Caco-2 (cell line): ENCODE measurements at regions not wholly inside any gene's neighbourhood (a gene's known extent, or its start where the extent isn't known, plus 50 kb on each side); places are given as distances from the start of the nearest gene placed in this dataset.

Source experiments
- BruUV-seq: library from RNA; stranded (reverse); fragments of 400-500 nt; replicated peaks from 2 replicates; lab custom pipeline; 2021; lab: Mats Ljungman, UMichigan
- CTCF ChIA-PET: fragments of 300-600 bp; sonication (Branson Sonifier 250); formaldehyde crosslinking; loops from one replicate; lab custom pipeline; 2022; ENCODE audit warnings: antibody characterized with exemption; lab: Charles Lee
- POLR2A ChIA-PET: fragments of 300-600 bp; sonication (Branson Sonifier 250); formaldehyde crosslinking; loops from one replicate; lab custom pipeline; 2022; ENCODE audit warnings: antibody characterized with exemption; lab: Charles Lee
- DNase-seq, 2 experiments: peaks; one replicate each; pipeline versions ENCODE4 v3.0.0 to v3.0.0-alpha.2; 2020 to 2022
- H3K27me3 ChIP-seq: replicated peaks from 2 replicates; pipeline ENCODE4 v1.6.0; 2011; ENCODE audit warnings: low read length; ENCODE audit not compliant: control insufficient read depth, insufficient read depth
- H3K36me3 ChIP-seq: 2 replicates; pipeline ENCODE4 v1.5.1; 2011; ENCODE audit warnings: low read length; ENCODE audit not compliant: control insufficient read depth, insufficient read depth
- H3K4me1 ChIP-seq: fragments of 250-450 bp; sonication (Bioruptor Pico); 2 replicates; pipeline ENCODE4 v1.5.1; 2020; ENCODE audit warnings: mild to moderate bottlenecking
- H3K4me3 ChIP-seq: 2 replicates; pipeline ENCODE4 v1.5.1; 2011; ENCODE audit warnings: low read depth, mild to moderate bottlenecking, control low read depth, low read length
- H3K9me3 ChIP-seq: fragments of 250-450 bp; sonication (Bioruptor Pico); 2 replicates; pipeline ENCODE4 v1.5.1; 2020; ENCODE audit warnings: mild to moderate bottlenecking, moderate library complexity
- H3K27ac Mint-ChIP-seq: one replicate; pipeline ENCODE4 v1.8.0; 2022; ENCODE audit warnings: mixed read lengths; ENCODE audit not compliant: unreplicated experiment
- H3K27me3 Mint-ChIP-seq: one replicate; pipeline ENCODE4 v1.8.0; 2022; ENCODE audit warnings: mixed read lengths; ENCODE audit not compliant: insufficient read depth, unreplicated experiment
- H3K36me3 Mint-ChIP-seq: one replicate; pipeline ENCODE4 v1.8.0; 2022; ENCODE audit warnings: mild to moderate bottlenecking, mixed read lengths; ENCODE audit not compliant: insufficient read depth, unreplicated experiment
- H3K4me1 Mint-ChIP-seq: one replicate; pipeline ENCODE4 v1.8.0; 2022; ENCODE audit warnings: low read depth, mixed read lengths; ENCODE audit not compliant: unreplicated experiment
- H3K4me3 Mint-ChIP-seq: one replicate; pipeline ENCODE4 v1.8.0; 2022; ENCODE audit warnings: mild to moderate bottlenecking, moderate library complexity, mixed read lengths; ENCODE audit not compliant: unreplicated experiment
- H3K9me3 Mint-ChIP-seq: one replicate; pipeline ENCODE4 v1.8.0; 2022; ENCODE audit warnings: mixed read lengths; ENCODE audit not compliant: unreplicated experiment
- intact Hi-C: fragments of 100-400 bp; cut with micrococcal nuclease; formaldehyde crosslinking; loops from one replicate; pipeline ENCODE4 v1.10.0; 2022; ENCODE audit not compliant: unreplicated experiment
- TF ChIP-seq, protein P1 (sequence below), 2 experiments: fragments of 200-600 bp in 1 of 2; IDR thresholded peaks; 1 replicate in 1 of 2; 2 replicates in 1 of 2; pipeline versions ENCODE4 v1.5.1 to v1.8.0; 2011 to 2022; ENCODE audit warnings: antibody characterized with exemption in 1 of 2, control low read depth in 1 of 2, inconsistent platforms in 1 of 2, low read depth in 1 of 2, low read length in 1 of 2, mild to moderate bottlenecking in 1 of 2, moderate library complexity in 1 of 2; ENCODE audit not compliant: insufficient read depth in 1 of 2, severe bottlenecking in 1 of 2, unreplicated experiment in 1 of 2

GRCh38 chr5:117657541-117657940 lies 1082.9 kb upstream of the SEMA6A start:
- Mint-ChIP-seq H3K4me3 (no peak overlapping the region), H3K4me1 (no peaks in the 10 kb centered on the region), H3K27me3 (peaks cover 2% of the 10 kb centered on the region), H3K27ac (no peak overlapping the region), H3K9me3 (no peaks in the 10 kb centered on the region), H3K36me3 (no peaks in the 10 kb centered on the region)
- TF ChIP-seq, protein P1, sequence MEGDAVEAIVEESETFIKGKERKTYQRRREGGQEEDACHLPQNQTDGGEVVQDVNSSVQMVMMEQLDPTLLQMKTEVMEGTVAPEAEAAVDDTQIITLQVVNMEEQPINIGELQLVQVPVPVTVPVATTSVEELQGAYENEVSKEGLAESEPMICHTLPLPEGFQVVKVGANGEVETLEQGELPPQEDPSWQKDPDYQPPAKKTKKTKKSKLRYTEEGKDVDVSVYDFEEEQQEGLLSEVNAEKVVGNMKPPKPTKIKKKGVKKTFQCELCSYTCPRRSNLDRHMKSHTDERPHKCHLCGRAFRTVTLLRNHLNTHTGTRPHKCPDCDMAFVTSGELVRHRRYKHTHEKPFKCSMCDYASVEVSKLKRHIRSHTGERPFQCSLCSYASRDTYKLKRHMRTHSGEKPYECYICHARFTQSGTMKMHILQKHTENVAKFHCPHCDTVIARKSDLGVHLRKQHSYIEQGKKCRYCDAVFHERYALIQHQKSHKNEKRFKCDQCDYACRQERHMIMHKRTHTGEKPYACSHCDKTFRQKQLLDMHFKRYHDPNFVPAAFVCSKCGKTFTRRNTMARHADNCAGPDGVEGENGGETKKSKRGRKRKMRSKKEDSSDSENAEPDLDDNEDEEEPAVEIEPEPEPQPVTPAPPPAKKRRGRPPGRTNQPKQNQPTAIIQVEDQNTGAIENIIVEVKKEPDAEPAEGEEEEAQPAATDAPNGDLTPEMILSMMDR (IDR thresholded peaks at IDR 0.05; ENCODE audit: insufficient read depth in 1 of 2, low read depth in 1 of 2, low read length in 1 of 2, severe bottlenecking in 1 of 2, unreplicated experiment in 1 of 2), result no peak
- DNase-seq, result no peak
- Histone ChIP-seq H3K27me3 (no peaks in the 10 kb centered on the region), H3K36me3 (no peaks in the 10 kb centered on the region), H3K9me3 (no peaks in the 10 kb centered on the region), H3K4me3 (no peak overlapping the region), H3K4me1 (no peaks in the 10 kb centered on the region)
- intact Hi-C loops, result no loop called here
- BruUV-seq, result no TSS peak
- CTCF ChIA-PET, result no interaction called here
- POLR2A ChIA-PET, result no interaction called here

GRCh38 chr5:117652958-117653280 lies 1078.3 kb upstream of the SEMA6A start:
- Mint-ChIP-seq H3K36me3 (no peaks in the 10 kb centered on the region), H3K4me1 (no peaks in the 10 kb centered on the region), H3K27me3 (peaks cover 6% of the 10 kb centered on the region), H3K27ac (no peak overlapping the region), H3K9me3 (no peaks in the 10 kb centered on the region), H3K4me3 (no peak overlapping the region)
- Histone ChIP-seq H3K4me1 (no peaks in the 10 kb centered on the region), H3K4me3 (no peak overlapping the region), H3K36me3 (no peaks in the 10 kb centered on the region), H3K9me3 (no peaks in the 10 kb centered on the region), H3K27me3 (no peaks in the 10 kb centered on the region)
- intact Hi-C loops, result no loop called here
- DNase-seq, result no peak
- TF ChIP-seq, protein P1 (IDR thresholded peaks at IDR 0.05; ENCODE audit: insufficient read depth in 1 of 2, low read depth in 1 of 2, low read length in 1 of 2, severe bottlenecking in 1 of 2, unreplicated experiment in 1 of 2), result no peak
- CTCF ChIA-PET, result no interaction called here
- no TSS peak for BruUV-seq
- POLR2A ChIA-PET, result no interaction called here

- POLR2A ChIA-PET, result no interaction called here
- intact Hi-C loops, result no loop called here
Measured at GRCh38 chr5:117652036-117652957, 1077.7 kb upstream of the SEMA6A start.

More at GRCh38 chr5:117652036-117652957, 1077.7 kb upstream of the SEMA6A start:
- CTCF ChIA-PET, result no interaction called here
- no peak overlapping the region for H3K4me3 Mint-ChIP-seq
- no TSS peak for BruUV-seq
- Histone ChIP-seq H3K4me3 (no peak overlapping the region), H3K27me3 (no peaks in the 10 kb centered on the region), H3K9me3 (no peaks in the 10 kb centered on the region), H3K36me3 (no peaks in the 10 kb centered on the region), H3K4me1 (no peaks in the 10 kb centered on the region)
- peaks cover 6% of the 10 kb centered on the region for H3K27me3 Mint-ChIP-seq
- no peak overlapping the region for H3K27ac Mint-ChIP-seq
- H3K9me3 Mint-ChIP-seq, result no peaks in the 10 kb centered on the region
- H3K36me3 Mint-ChIP-seq, result no peaks in the 10 kb centered on the region
- no peak for DNase-seq
- TF ChIP-seq, protein P1 (IDR thresholded peaks at IDR 0.05; ENCODE audit: insufficient read depth in 1 of 2, low read depth in 1 of 2, low read length in 1 of 2, severe bottlenecking in 1 of 2, unreplicated experiment in 1 of 2), result no peak
- no peaks in the 10 kb centered on the region for H3K4me1 Mint-ChIP-seq
